ENCODE measurements at regions not wholly inside any gene's neighbourhood (a gene's known extent, or its start where the extent isn't known, plus 50 kb on each side); places are given as distances from the start of the nearest gene placed in this dataset.

- Mint-ChIP-seq H3K27me3 (ENCODE audit: low read depth) (no peaks in the 10 kb centered on the region), H3K4me3 (no peak overlapping the region), H3K36me3 (ENCODE audit: low read depth) (no peaks in the 10 kb centered on the region), H3K27ac (no peak overlapping the region), H3K4me1 (no peaks in the 10 kb centered on the region), H3K9me3 (peaks cover 5% of the 10 kb centered on the region)
- no peak for TF ChIP-seq CTCF (IDR thresholded peaks at IDR 0.05; ENCODE audit: unreplicated experiment in 3 of 3)
These were observed 174.0 kb upstream of the FMR1 start for GRCh38 chrX:147737690-147738089.

GRCh38 chrX:147738265-147738664, 173.5 kb upstream of the FMR1 start:
- no peak for TF ChIP-seq CTCF (IDR thresholded peaks at IDR 0.05; ENCODE audit: unreplicated experiment in 3 of 3)
- H3K36me3 Mint-ChIP-seq (ENCODE audit: low read depth), result no peaks in the 10 kb centered on the region
- H3K9me3 Mint-ChIP-seq, result peaks cover 5% of the 10 kb centered on the region
- no peaks in the 10 kb centered on the region for H3K27me3 Mint-ChIP-seq (ENCODE audit: low read depth)
- no peaks in the 10 kb centered on the region for H3K4me1 Mint-ChIP-seq
- H3K4me3 Mint-ChIP-seq, result no peak overlapping the region
- no peak overlapping the region for H3K27ac Mint-ChIP-seq

GRCh38 chrX:147739196-147739595, 172.5 kb upstream of the FMR1 start:
- no peaks in the 10 kb centered on the region for H3K4me1 Mint-ChIP-seq
- H3K27ac Mint-ChIP-seq, result no peak overlapping the region
- H3K27me3 Mint-ChIP-seq (ENCODE audit: low read depth), result no peaks in the 10 kb centered on the region
- peaks cover 5% of the 10 kb centered on the region for H3K9me3 Mint-ChIP-seq
- TF ChIP-seq CTCF (IDR thresholded peaks at IDR 0.05; ENCODE audit: unreplicated experiment in 3 of 3), result no peak
- no peaks in the 10 kb centered on the region for H3K36me3 Mint-ChIP-seq (ENCODE audit: low read depth)
- H3K4me3 Mint-ChIP-seq, result no peak overlapping the region

GRCh38 chrX:147741776-147742175, 169.9 kb upstream of the FMR1 start:
- H3K27ac Mint-ChIP-seq, result no peak overlapping the region
- no peaks in the 10 kb centered on the region for H3K4me1 Mint-ChIP-seq
- H3K9me3 Mint-ChIP-seq, result peaks cover 8% of the 10 kb centered on the region
- no peak overlapping the region for H3K4me3 Mint-ChIP-seq
- H3K27me3 Mint-ChIP-seq (ENCODE audit: low read depth), result no peaks in the 10 kb centered on the region
- no peak for TF ChIP-seq CTCF (IDR thresholded peaks at IDR 0.05; ENCODE audit: unreplicated experiment in 3 of 3)
- H3K36me3 Mint-ChIP-seq (ENCODE audit: low read depth), result no peaks in the 10 kb centered on the region

- Mint-ChIP-seq H3K4me3 (no peak overlapping the region), H3K27me3 (ENCODE audit: low read depth) (no peaks in the 10 kb centered on the region), H3K27ac (no peak overlapping the region), H3K9me3 (peaks cover 5% of the 10 kb centered on the region), H3K36me3 (ENCODE audit: low read depth) (no peaks in the 10 kb centered on the region), H3K4me1 (no peaks in the 10 kb centered on the region)
- TF ChIP-seq CTCF (IDR thresholded peaks at IDR 0.05; ENCODE audit: unreplicated experiment in 3 of 3), result no peak
These were observed 162.4 kb upstream of the FMR1 start for GRCh38 chrX:147749308-147749707.

GRCh38 chrX:147757750-147758149, 154.0 kb upstream of the FMR1 start:
- H3K27me3 Mint-ChIP-seq (ENCODE audit: low read depth), result no peaks in the 10 kb centered on the region
- no peak overlapping the region for H3K4me3 Mint-ChIP-seq
- no peaks in the 10 kb centered on the region for H3K36me3 Mint-ChIP-seq (ENCODE audit: low read depth)
- TF ChIP-seq CTCF (IDR thresholded peaks at IDR 0.05; ENCODE audit: unreplicated experiment in 3 of 3), result no peak
- H3K4me1 Mint-ChIP-seq, result no peaks in the 10 kb centered on the region
- peaks cover under 1% of the 10 kb centered on the region for H3K9me3 Mint-ChIP-seq
- H3K27ac Mint-ChIP-seq, result no peak overlapping the region
